HUES6 (cell line): ENCODE measurements at regions not wholly inside any gene's neighbourhood (a gene's known extent, or its start where the extent isn't known, plus 50 kb on each side); places are given as distances from the start of the nearest gene placed in this dataset.

ENCODE experiments used
- H3K27ac ChIP-seq: 2 replicates; pipeline ENCODE4 v1.7.0; 2013; ENCODE audit warnings: low read depth, mild to moderate bottlenecking, low read length, inconsistent platforms
- H3K27me3 ChIP-seq: 2 replicates; pipeline ENCODE4 v1.6.1; 2013; ENCODE audit warnings: low read length; ENCODE audit not compliant: control insufficient read depth, insufficient read depth
- H3K36me3 ChIP-seq: 2 replicates; pipeline ENCODE4 v1.6.1; 2013; ENCODE audit warnings: low read length; ENCODE audit not compliant: control insufficient read depth, insufficient read depth
- H3K4me1 ChIP-seq: 2 replicates; pipeline ENCODE4 v1.6.1; 2013; ENCODE audit warnings: low read length; ENCODE audit not compliant: control insufficient read depth, insufficient read depth
- H3K4me3 ChIP-seq: 2 replicates; pipeline ENCODE4 v1.5.1; 2013; ENCODE audit warnings: low read depth, low read length
- H3K9ac ChIP-seq: one replicate; pipeline ENCODE4 v1.6.1; 2013; ENCODE audit warnings: mild to moderate bottlenecking, low read length
- H3K9me3 ChIP-seq: 2 replicates; pipeline ENCODE4 v1.6.1; 2013; ENCODE audit warnings: low read depth, low read length; ENCODE audit not compliant: control insufficient read depth, insufficient read depth

GRCh38 chr11:119490253-119491006, 67.5 kb upstream of the THY1 start:
- no peaks in the 10 kb centered on the region for H3K36me3 ChIP-seq
- no peaks in the 10 kb centered on the region for H3K9me3 ChIP-seq
- no peak overlapping the region for H3K27ac ChIP-seq
- no peak overlapping the region for H3K4me3 ChIP-seq
- H3K27me3 ChIP-seq: no peaks in the 10 kb centered on the region; the same call in 1 of the 2 replicates
- H3K9ac ChIP-seq: no peak overlapping the region
- no peaks in the 10 kb centered on the region for H3K4me1 ChIP-seq

GRCh38 chr11:119489087-119489486, 66.1 kb upstream of the THY1 start:
- H3K4me3 ChIP-seq: no peak overlapping the region
- H3K27me3 ChIP-seq: no peaks in the 10 kb centered on the region; the same call in 1 of the 2 replicates
- H3K27ac ChIP-seq: no peak overlapping the region
- H3K9ac ChIP-seq: no peak overlapping the region
- H3K36me3 ChIP-seq: no peaks in the 10 kb centered on the region
- H3K4me1 ChIP-seq: no peaks in the 10 kb centered on the region
- no peaks in the 10 kb centered on the region for H3K9me3 ChIP-seq

GRCh38 chr11:119488256-119488995, 65.5 kb upstream of the THY1 start:
- no peak overlapping the region for H3K27ac ChIP-seq
- no peak overlapping the region for H3K4me3 ChIP-seq
- H3K4me1 ChIP-seq: no peaks in the 10 kb centered on the region
- no peaks in the 10 kb centered on the region for H3K36me3 ChIP-seq
- no peak overlapping the region for H3K9ac ChIP-seq
- no peaks in the 10 kb centered on the region for H3K9me3 ChIP-seq
- no peaks in the 10 kb centered on the region; the same call in 1 of the 2 replicates for H3K27me3 ChIP-seq

- Histone ChIP-seq H3K9me3 (no peaks in the 10 kb centered on the region), H3K9ac (no peak overlapping the region), H3K4me3 (no peak overlapping the region), H3K27ac (no peak overlapping the region), H3K36me3 (no peaks in the 10 kb centered on the region), H3K27me3 (peaks cover 8% of the 10 kb centered on the region), H3K4me1 (0 out of 2 replicates have a peak, but pooled peaks cover under 1% of the 10 kb centered on the region)
Measured at GRCh38 chr11:119486691-119487259, 63.8 kb upstream of the THY1 start.

GRCh38 chr11:119486016-119486415, 63.0 kb upstream of the THY1 start:
- 0 out of 2 replicates have a peak, but pooled peaks cover 4% of the 10 kb centered on the region for H3K4me1 ChIP-seq
- peaks cover 11% of the 10 kb centered on the region for H3K27me3 ChIP-seq
- no peak overlapping the region for H3K9ac ChIP-seq
- no peaks in the 10 kb centered on the region for H3K36me3 ChIP-seq
- H3K9me3 ChIP-seq: no peaks in the 10 kb centered on the region
- no peak overlapping the region for H3K27ac ChIP-seq
- H3K4me3 ChIP-seq: no peak overlapping the region

GRCh38 chr11:119484741-119485605, 62.0 kb upstream of the THY1 start:
- H3K9ac ChIP-seq: no peak overlapping the region
- H3K27me3 ChIP-seq: peaks cover 11% of the 10 kb centered on the region
- H3K27ac ChIP-seq: no peak overlapping the region
- H3K4me3 ChIP-seq: no peak overlapping the region
- no peaks in the 10 kb centered on the region for H3K36me3 ChIP-seq
- no peaks in the 10 kb centered on the region for H3K9me3 ChIP-seq
- H3K4me1 ChIP-seq: 0 out of 2 replicates have a peak, but pooled peaks cover 4% of the 10 kb centered on the region

GRCh38 chr11:119483881-119484371, 61.0 kb upstream of the THY1 start:
- Histone ChIP-seq H3K27me3 (peaks cover 11% of the 10 kb centered on the region), H3K9ac (no peak overlapping the region), H3K4me3 (no peak overlapping the region), H3K4me1 (0 out of 2 replicates have a peak, but pooled peaks cover 4% of the 10 kb centered on the region), H3K27ac (no peak overlapping the region), H3K36me3 (no peaks in the 10 kb centered on the region), H3K9me3 (no peaks in the 10 kb centered on the region)

GRCh38 chr11:119483341-119483880, 60.4 kb upstream of the THY1 start:
- Histone ChIP-seq H3K9ac (no peak overlapping the region), H3K4me1 (0 out of 2 replicates have a peak, but pooled peaks cover 4% of the 10 kb centered on the region), H3K36me3 (no peaks in the 10 kb centered on the region), H3K27me3 (peaks cover 11% of the 10 kb centered on the region), H3K9me3 (no peaks in the 10 kb centered on the region), H3K27ac (no peak overlapping the region), H3K4me3 (no peak overlapping the region)

- H3K4me3 ChIP-seq: no peak overlapping the region
- H3K27me3 ChIP-seq: peaks cover 11% of the 10 kb centered on the region
- H3K4me1 ChIP-seq: 0 out of 2 replicates have a peak, but pooled peaks cover 4% of the 10 kb centered on the region
- H3K9me3 ChIP-seq: no peaks in the 10 kb centered on the region
- no peaks in the 10 kb centered on the region for H3K36me3 ChIP-seq
- no peak overlapping the region for H3K9ac ChIP-seq
- H3K27ac ChIP-seq: no peak overlapping the region
Measured at GRCh38 chr11:119482521-119483011, 59.6 kb upstream of the THY1 start.
